GM23248 (cell line): ENCODE measurements at regions not wholly inside any gene's neighbourhood (a gene's known extent, or its start where the extent isn't known, plus 50 kb on each side); places are given as distances from the start of the nearest gene placed in this dataset.
A peak's percentile ranks its signal among the peaks of the same experiment; 100 is the strongest.

Experiments
- DNase-seq: peaks from one replicate; pipeline ENCODE4 v3.0.0-alpha.2; 2015
- H2AFZ ChIP-seq: fragments of 200-600 bp; sonication (generic); 2 replicates; pipeline ENCODE4 v1.6.1; 2016; ENCODE audit warnings: antibody characterized with exemption
- H3F3A ChIP-seq: fragments of 200-600 bp; sonication (generic); 2 replicates; pipeline ENCODE4 v1.6.1; 2016; ENCODE audit warnings: mild to moderate bottlenecking, antibody characterized with exemption, mixed run types; ENCODE audit not compliant: insufficient read depth
- H3K27ac ChIP-seq: fragments of 200-600 bp; sonication (generic); 2 replicates; pipeline ENCODE4 v1.5.1; 2016; ENCODE audit warnings: mild to moderate bottlenecking
- H3K27me3 ChIP-seq: fragments of 200-600 bp; sonication (generic); replicated peaks from 2 replicates; pipeline ENCODE4 v1.6.1; 2016; ENCODE audit warnings: mild to moderate bottlenecking; ENCODE audit not compliant: insufficient read depth
- H3K36me3 ChIP-seq: fragments of 200-600 bp; sonication (generic); 2 replicates; pipeline ENCODE4 v1.6.1; 2016; ENCODE audit warnings: low read depth, mild to moderate bottlenecking
- H3K4me1 ChIP-seq: fragments of 200-600 bp; sonication (generic); 2 replicates; pipeline ENCODE4 v1.6.1; 2016; ENCODE audit warnings: mild to moderate bottlenecking; ENCODE audit not compliant: insufficient read depth
- H3K4me2 ChIP-seq: fragments of 200-600 bp; sonication (generic); one replicate; pipeline ENCODE4 v1.6.1; 2016; ENCODE audit warnings: mild to moderate bottlenecking; ENCODE audit not compliant: unreplicated experiment
- H3K4me3 ChIP-seq: fragments of 200-600 bp; sonication (generic); 2 replicates; pipeline ENCODE4 v1.5.1; 2016; ENCODE audit warnings: mild to moderate bottlenecking
- H3K79me2 ChIP-seq: fragments of 200-600 bp; sonication (generic); 2 replicates; pipeline ENCODE4 v1.6.1; 2016; ENCODE audit warnings: mild to moderate bottlenecking; ENCODE audit not compliant: insufficient read depth
- H3K9ac ChIP-seq: fragments of 200-600 bp; sonication (generic); 2 replicates; pipeline ENCODE4 v1.6.1; 2016; ENCODE audit warnings: mild to moderate bottlenecking
- H3K9me2 ChIP-seq: fragments of 200-600 bp; sonication (generic); 2 replicates; pipeline ENCODE4 v1.6.1; 2016; ENCODE audit warnings: mixed run types, mild to moderate bottlenecking, moderate library complexity; ENCODE audit not compliant: insufficient read depth
- H3K9me3 ChIP-seq: fragments of 200-600 bp; sonication (generic); one replicate; pipeline ENCODE4 v1.6.1; 2017; ENCODE audit warnings: low read depth
- H4K20me1 ChIP-seq: fragments of 200-600 bp; sonication (generic); 2 replicates; pipeline ENCODE4 v1.6.0; 2016; ENCODE audit not compliant: insufficient read depth
- EZH2 ChIP-seq: fragments of 200-600 bp; sonication (generic); IDR thresholded peaks from 2 replicates; pipeline ENCODE4 v1.6.1; 2018; ENCODE audit warnings: antibody characterized with exemption, mild to moderate bottlenecking; ENCODE audit not compliant: insufficient read depth, poor library complexity, severe bottlenecking
- EZH2phosphoT487 ChIP-seq: fragments of 200-600 bp; sonication (generic); IDR thresholded peaks from 2 replicates; pipeline ENCODE4 v1.6.1; 2018; ENCODE audit warnings: antibody characterized with exemption, moderate library complexity, mild to moderate bottlenecking, low read depth; ENCODE audit not compliant: insufficient read depth
- WGBS, 2 experiments: methylation state at CpG; one replicate each; pipeline ENCODE4 v1.1.6; 2015 to 2017; ENCODE audit warnings: low lambda C conversion rate in 2 of 2, low coverage in 1 of 2; ENCODE audit errors: missing lambda C conversion rate in 2 of 2; 5-methylcytosine and 5-hydroxymethylcytosine counted together
- in situ Hi-C: fragments of 300-500 bp; cut with MboI; formaldehyde crosslinking; loops from 2 replicates; pipeline ENCODE4 v1.15.0; 2020

GRCh38 chr7:41052201-41052600 lies 650.7 kb downstream of the INHBA start:
- 89 to 91% methylated on average over 3 of the region's 3 CpGs for WGBS, 2 experiments
- Histone ChIP-seq H3K9me3 (no peaks in the 10 kb centered on the region), H4K20me1 (no peaks in the 10 kb centered on the region), H3K4me1 (peaks cover 8% of the 10 kb centered on the region; the same call in 1 of the 2 replicates), H3K27ac (no peak overlapping the region), H3K9ac (no peak overlapping the region), H3F3A (no peaks in the 10 kb centered on the region), H3K4me3 (no peak overlapping the region), H3K36me3 (no peaks in the 10 kb centered on the region), H3K27me3 (no peaks in the 10 kb centered on the region), H3K9me2 (no peaks in the 10 kb centered on the region), H3K4me2 (no peak overlapping the region), H3K79me2 (no peaks in the 10 kb centered on the region), H2AFZ (no peak overlapping the region)
- no peak for TF ChIP-seq EZH2
- no peak for TF ChIP-seq EZH2phosphoT487
- in situ Hi-C loops: no loop called here
- no peak for DNase-seq

- WGBS, 2 experiments: 64 to 66% methylated on average over 10 of the region's 10 CpGs
- no peaks in the 10 kb centered on the region for H3K9me3 ChIP-seq
- TF ChIP-seq EZH2 (no peak), EZH2phosphoT487 (no peak)
- H3K4me1 ChIP-seq: peaks cover 8% of the 10 kb centered on the region; the same call in 1 of the 2 replicates
- H3F3A ChIP-seq: no peaks in the 10 kb centered on the region
- no peaks in the 10 kb centered on the region for H3K9me2 ChIP-seq
- H3K79me2 ChIP-seq: no peaks in the 10 kb centered on the region
- H3K9ac ChIP-seq: no peak overlapping the region
- no peaks in the 10 kb centered on the region for H3K36me3 ChIP-seq
- H3K4me3 ChIP-seq: no peak overlapping the region
- no peak overlapping the region for H3K27ac ChIP-seq
- H4K20me1 ChIP-seq: no peaks in the 10 kb centered on the region
- no peak overlapping the region for H2AFZ ChIP-seq
- H3K4me2 ChIP-seq: no peak overlapping the region
- H3K27me3 ChIP-seq: no peaks in the 10 kb centered on the region
- in situ Hi-C loops: no loop called here
- DNase-seq: no peak
These were observed 651.4 kb downstream of the INHBA start for GRCh38 chr7:41051535-41051934.

- TF ChIP-seq EZH2phosphoT487: no peak
- TF ChIP-seq EZH2: no peak
- H3K79me2 ChIP-seq: no peaks in the 10 kb centered on the region
- in situ Hi-C loops: no loop called here
- H3K9ac ChIP-seq: no peak overlapping the region
- no peak overlapping the region for H3K4me2 ChIP-seq
- no peaks in the 10 kb centered on the region for H3F3A ChIP-seq
- H3K27me3 ChIP-seq: no peaks in the 10 kb centered on the region
- 77 to 82% methylated on average over 6 of the region's 6 CpGs for WGBS, 2 experiments
- no peak overlapping the region for H3K4me3 ChIP-seq
- no peaks in the 10 kb centered on the region for H4K20me1 ChIP-seq
- H2AFZ ChIP-seq: no peak overlapping the region
- H3K36me3 ChIP-seq: no peaks in the 10 kb centered on the region
- no peaks in the 10 kb centered on the region for H3K9me2 ChIP-seq
- H3K4me1 ChIP-seq: peaks cover 8% of the 10 kb centered on the region; the same call in 1 of the 2 replicates
- DNase-seq: no peak
- no peaks in the 10 kb centered on the region for H3K9me3 ChIP-seq
- no peak overlapping the region for H3K27ac ChIP-seq
These were observed 651.8 kb downstream of the INHBA start for GRCh38 chr7:41051062-41051461.

- no peak overlapping the region for H3K9ac ChIP-seq
- in situ Hi-C loops: no loop called here
- H3F3A ChIP-seq: no peaks in the 10 kb centered on the region
- no peak overlapping the region for H3K27ac ChIP-seq
- no peaks in the 10 kb centered on the region for H3K79me2 ChIP-seq
- DNase-seq: no peak
- H3K4me1 ChIP-seq: peaks cover 3% of the 10 kb centered on the region; the same call in 1 of the 2 replicates
- no peaks in the 10 kb centered on the region for H3K36me3 ChIP-seq
- H3K27me3 ChIP-seq: no peaks in the 10 kb centered on the region
- H3K4me2 ChIP-seq: no peak overlapping the region
- no peak overlapping the region for H3K4me3 ChIP-seq
- TF ChIP-seq EZH2phosphoT487: no peak
- TF ChIP-seq EZH2: no peak
- H2AFZ ChIP-seq: no peak overlapping the region
- H3K9me3 ChIP-seq: no peaks in the 10 kb centered on the region
- no peaks in the 10 kb centered on the region for H4K20me1 ChIP-seq
- no peaks in the 10 kb centered on the region for H3K9me2 ChIP-seq
- WGBS, 2 experiments: 88 to 92% methylated on average over 2 of the region's 2 CpGs
These were observed 654.1 kb downstream of the INHBA start for GRCh38 chr7:41048771-41049170.

GRCh38 chr7:41047789-41048191 lies 655.1 kb downstream of the INHBA start:
- in situ Hi-C loops: no loop called here
- no peak overlapping the region for H3K27ac ChIP-seq
- 74 to 75% methylated on average over 9 of the region's 9 CpGs for WGBS, 2 experiments
- no peak overlapping the region for H2AFZ ChIP-seq
- H3K4me1 ChIP-seq: no peaks in the 10 kb centered on the region
- peak; percentile 31 for DNase-seq
- H4K20me1 ChIP-seq: no peaks in the 10 kb centered on the region
- no peaks in the 10 kb centered on the region for H3K36me3 ChIP-seq
- no peaks in the 10 kb centered on the region for H3K9me2 ChIP-seq
- no peaks in the 10 kb centered on the region for H3K27me3 ChIP-seq
- TF ChIP-seq EZH2: no peak
- TF ChIP-seq EZH2phosphoT487: no peak
- H3K4me2 ChIP-seq: no peak overlapping the region
- no peaks in the 10 kb centered on the region for H3K9me3 ChIP-seq
- no peak overlapping the region for H3K4me3 ChIP-seq
- H3K79me2 ChIP-seq: no peaks in the 10 kb centered on the region
- H3F3A ChIP-seq: no peaks in the 10 kb centered on the region
- no peak overlapping the region for H3K9ac ChIP-seq
